ENCODE measurements at regions not wholly inside any gene's neighbourhood (a gene's known extent, or its start where the extent isn't known, plus 50 kb on each side); places are given as distances from the start of the nearest gene placed in this dataset.
"Not testable (repeated sequence)": the region's sequence is repeated elsewhere in the genome, so short reads cannot be mapped to it uniquely, and the experiment has no call there.

DNA sequence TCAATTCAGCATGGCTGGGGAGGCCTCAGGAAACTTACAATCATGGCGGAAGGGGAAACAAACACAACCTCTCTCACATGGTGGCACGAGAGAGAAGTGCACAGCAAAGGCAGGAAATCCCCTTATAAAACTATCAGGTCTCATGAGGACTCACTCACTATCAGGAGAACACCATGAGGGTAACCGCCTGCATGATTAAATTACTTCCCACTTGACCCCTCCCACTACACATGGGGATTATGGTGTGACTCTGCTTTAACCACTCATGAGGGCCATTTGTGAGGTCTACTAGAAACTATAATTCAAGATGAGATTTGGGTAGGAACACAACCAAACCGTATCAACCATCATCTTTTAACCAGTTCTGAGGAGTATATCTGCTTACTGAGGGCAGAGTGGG lies 387.4 kb upstream of the NFIA start (continued):
- TF ChIP-seq, protein P1, sequence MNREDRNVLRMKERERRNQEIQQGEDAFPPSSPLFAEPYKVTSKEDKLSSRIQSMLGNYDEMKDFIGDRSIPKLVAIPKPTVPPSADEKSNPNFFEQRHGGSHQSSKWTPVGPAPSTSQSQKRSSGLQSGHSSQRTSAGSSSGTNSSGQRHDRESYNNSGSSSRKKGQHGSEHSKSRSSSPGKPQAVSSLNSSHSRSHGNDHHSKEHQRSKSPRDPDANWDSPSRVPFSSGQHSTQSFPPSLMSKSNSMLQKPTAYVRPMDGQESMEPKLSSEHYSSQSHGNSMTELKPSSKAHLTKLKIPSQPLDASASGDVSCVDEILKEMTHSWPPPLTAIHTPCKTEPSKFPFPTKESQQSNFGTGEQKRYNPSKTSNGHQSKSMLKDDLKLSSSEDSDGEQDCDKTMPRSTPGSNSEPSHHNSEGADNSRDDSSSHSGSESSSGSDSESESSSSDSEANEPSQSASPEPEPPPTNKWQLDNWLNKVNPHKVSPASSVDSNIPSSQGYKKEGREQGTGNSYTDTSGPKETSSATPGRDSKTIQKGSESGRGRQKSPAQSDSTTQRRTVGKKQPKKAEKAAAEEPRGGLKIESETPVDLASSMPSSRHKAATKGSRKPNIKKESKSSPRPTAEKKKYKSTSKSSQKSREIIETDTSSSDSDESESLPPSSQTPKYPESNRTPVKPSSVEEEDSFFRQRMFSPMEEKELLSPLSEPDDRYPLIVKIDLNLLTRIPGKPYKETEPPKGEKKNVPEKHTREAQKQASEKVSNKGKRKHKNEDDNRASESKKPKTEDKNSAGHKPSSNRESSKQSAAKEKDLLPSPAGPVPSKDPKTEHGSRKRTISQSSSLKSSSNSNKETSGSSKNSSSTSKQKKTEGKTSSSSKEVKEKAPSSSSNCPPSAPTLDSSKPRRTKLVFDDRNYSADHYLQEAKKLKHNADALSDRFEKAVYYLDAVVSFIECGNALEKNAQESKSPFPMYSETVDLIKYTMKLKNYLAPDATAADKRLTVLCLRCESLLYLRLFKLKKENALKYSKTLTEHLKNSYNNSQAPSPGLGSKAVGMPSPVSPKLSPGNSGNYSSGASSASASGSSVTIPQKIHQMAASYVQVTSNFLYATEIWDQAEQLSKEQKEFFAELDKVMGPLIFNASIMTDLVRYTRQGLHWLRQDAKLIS (CRISPR knock-in tag; IDR thresholded peaks at IDR 0.05; ENCODE audit: borderline replicate concordance): no peak
- TF ChIP-seq, protein P2, sequence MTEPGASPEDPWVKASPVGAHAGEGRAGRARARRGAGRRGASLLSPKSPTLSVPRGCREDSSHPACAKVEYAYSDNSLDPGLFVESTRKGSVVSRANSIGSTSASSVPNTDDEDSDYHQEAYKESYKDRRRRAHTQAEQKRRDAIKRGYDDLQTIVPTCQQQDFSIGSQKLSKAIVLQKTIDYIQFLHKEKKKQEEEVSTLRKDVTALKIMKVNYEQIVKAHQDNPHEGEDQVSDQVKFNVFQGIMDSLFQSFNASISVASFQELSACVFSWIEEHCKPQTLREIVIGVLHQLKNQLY (CRISPR knock-in tag; IDR thresholded peaks at IDR 0.05): no peak
- TF ChIP-seq ZNF396 (CRISPR knock-in tag; IDR thresholded peaks at IDR 0.05; ENCODE audit: borderline replicate concordance) (no peak), NR3C1 (CRISPR knock-in tag; conservative IDR thresholded peaks at IDR 0.05; ENCODE audit: low read depth) (no peak), SP1 (CRISPR knock-in tag; conservative IDR thresholded peaks at IDR 0.05) (no peak)
- TF ChIP-seq, protein P3, sequence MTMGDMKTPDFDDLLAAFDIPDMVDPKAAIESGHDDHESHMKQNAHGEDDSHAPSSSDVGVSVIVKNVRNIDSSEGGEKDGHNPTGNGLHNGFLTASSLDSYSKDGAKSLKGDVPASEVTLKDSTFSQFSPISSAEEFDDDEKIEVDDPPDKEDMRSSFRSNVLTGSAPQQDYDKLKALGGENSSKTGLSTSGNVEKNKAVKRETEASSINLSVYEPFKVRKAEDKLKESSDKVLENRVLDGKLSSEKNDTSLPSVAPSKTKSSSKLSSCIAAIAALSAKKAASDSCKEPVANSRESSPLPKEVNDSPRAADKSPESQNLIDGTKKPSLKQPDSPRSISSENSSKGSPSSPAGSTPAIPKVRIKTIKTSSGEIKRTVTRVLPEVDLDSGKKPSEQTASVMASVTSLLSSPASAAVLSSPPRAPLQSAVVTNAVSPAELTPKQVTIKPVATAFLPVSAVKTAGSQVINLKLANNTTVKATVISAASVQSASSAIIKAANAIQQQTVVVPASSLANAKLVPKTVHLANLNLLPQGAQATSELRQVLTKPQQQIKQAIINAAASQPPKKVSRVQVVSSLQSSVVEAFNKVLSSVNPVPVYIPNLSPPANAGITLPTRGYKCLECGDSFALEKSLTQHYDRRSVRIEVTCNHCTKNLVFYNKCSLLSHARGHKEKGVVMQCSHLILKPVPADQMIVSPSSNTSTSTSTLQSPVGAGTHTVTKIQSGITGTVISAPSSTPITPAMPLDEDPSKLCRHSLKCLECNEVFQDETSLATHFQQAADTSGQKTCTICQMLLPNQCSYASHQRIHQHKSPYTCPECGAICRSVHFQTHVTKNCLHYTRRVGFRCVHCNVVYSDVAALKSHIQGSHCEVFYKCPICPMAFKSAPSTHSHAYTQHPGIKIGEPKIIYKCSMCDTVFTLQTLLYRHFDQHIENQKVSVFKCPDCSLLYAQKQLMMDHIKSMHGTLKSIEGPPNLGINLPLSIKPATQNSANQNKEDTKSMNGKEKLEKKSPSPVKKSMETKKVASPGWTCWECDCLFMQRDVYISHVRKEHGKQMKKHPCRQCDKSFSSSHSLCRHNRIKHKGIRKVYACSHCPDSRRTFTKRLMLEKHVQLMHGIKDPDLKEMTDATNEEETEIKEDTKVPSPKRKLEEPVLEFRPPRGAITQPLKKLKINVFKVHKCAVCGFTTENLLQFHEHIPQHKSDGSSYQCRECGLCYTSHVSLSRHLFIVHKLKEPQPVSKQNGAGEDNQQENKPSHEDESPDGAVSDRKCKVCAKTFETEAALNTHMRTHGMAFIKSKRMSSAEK (CRISPR knock-in tag; IDR thresholded peaks at IDR 0.05; ENCODE audit: borderline replicate concordance): no peak
- TF ChIP-seq, protein P4, sequence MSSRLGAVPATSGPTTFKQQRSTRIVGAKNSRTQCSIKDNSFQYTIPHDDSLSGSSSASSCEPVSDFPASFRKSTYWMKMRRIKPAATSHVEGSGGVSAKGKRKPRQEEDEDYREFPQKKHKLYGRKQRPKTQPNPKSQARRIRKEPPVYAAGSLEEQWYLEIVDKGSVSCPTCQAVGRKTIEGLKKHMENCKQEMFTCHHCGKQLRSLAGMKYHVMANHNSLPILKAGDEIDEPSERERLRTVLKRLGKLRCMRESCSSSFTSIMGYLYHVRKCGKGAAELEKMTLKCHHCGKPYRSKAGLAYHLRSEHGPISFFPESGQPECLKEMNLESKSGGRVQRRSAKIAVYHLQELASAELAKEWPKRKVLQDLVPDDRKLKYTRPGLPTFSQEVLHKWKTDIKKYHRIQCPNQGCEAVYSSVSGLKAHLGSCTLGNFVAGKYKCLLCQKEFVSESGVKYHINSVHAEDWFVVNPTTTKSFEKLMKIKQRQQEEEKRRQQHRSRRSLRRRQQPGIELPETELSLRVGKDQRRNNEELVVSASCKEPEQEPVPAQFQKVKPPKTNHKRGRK (CRISPR knock-in tag; IDR thresholded peaks at IDR 0.05; ENCODE audit: borderline replicate concordance): no peak

DNA sequence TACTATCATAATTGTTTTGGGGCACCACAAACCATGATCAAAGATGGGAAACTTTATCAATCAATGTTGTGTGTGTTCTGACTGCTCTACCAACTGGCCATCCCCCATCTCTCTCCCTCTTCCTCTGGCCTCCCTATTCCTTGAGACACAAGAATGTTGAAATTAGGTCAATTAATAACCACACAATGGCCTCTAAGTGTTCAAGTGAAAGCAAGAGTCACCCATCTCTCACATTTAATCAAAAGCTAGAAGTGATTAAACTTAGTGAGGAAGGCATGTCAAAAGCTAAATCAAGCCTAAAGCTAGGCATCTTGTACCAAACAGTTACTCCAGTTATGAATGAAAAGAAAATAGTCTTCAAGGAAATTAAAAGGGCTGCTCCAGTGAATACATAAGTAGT lies 390.3 kb upstream of the NFIA start:
- Mint-ChIP-seq H3K27ac (no peak overlapping the region), H3K36me3 (peaks cover 24% of the 10 kb centered on the region), H3K4me1 (peaks cover 5% of the 10 kb centered on the region; the same call in 1 of the 2 replicates), H3K9me3 (peaks cover 42% of the 10 kb centered on the region), H3K4me3 (no peak overlapping the region), H3K27me3 (ENCODE audit: low read depth) (no peaks in the 10 kb centered on the region; the same call in 1 of the 2 replicates)
- DNase-seq (ENCODE audit: low spot score): no peak
- ChIA-PET POLR2A (no interaction called here), CTCF (no interaction called here)
- no peak for ATAC-seq
- TF ChIP-seq, protein P5, sequence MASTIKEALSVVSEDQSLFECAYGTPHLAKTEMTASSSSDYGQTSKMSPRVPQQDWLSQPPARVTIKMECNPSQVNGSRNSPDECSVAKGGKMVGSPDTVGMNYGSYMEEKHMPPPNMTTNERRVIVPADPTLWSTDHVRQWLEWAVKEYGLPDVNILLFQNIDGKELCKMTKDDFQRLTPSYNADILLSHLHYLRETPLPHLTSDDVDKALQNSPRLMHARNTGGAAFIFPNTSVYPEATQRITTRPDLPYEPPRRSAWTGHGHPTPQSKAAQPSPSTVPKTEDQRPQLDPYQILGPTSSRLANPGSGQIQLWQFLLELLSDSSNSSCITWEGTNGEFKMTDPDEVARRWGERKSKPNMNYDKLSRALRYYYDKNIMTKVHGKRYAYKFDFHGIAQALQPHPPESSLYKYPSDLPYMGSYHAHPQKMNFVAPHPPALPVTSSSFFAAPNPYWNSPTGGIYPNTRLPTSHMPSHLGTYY (CRISPR knock-in tag; IDR thresholded peaks at IDR 0.05): no peak
- TF ChIP-seq TEAD4 (CRISPR knock-in tag; IDR thresholded peaks at IDR 0.05) (no peak), HMGA2 (CRISPR knock-in tag; IDR thresholded peaks at IDR 0.05) (no peak), FOXP1 (CRISPR knock-in tag; IDR thresholded peaks at IDR 0.05; ENCODE audit: borderline replicate concordance) (no peak)
- TF ChIP-seq, protein P6, sequence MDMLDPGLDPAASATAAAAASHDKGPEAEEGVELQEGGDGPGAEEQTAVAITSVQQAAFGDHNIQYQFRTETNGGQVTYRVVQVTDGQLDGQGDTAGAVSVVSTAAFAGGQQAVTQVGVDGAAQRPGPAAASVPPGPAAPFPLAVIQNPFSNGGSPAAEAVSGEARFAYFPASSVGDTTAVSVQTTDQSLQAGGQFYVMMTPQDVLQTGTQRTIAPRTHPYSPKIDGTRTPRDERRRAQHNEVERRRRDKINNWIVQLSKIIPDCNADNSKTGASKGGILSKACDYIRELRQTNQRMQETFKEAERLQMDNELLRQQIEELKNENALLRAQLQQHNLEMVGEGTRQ (CRISPR knock-in tag; IDR thresholded peaks at IDR 0.05): no peak
- TF ChIP-seq, protein P3 (CRISPR knock-in tag; IDR thresholded peaks at IDR 0.05; ENCODE audit: borderline replicate concordance): no peak

DNA sequence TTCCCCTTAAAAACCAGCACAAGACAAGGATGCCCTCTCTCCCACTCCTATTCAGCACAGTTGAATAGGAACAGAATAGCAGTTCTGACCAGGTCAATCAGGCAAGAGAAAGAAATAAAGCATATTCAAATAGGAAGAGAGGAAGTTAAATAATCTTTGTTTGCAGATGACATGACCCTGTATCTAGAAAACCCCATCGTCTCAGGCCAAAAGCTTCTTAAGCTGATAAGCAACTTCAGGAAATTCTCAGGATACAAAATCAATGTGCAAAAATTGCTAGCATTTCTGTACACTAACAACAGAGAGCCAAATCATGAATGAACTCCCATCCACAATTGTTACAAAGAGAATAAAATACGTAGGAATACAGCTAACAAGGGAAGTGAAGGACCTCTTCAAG lies 394.1 kb upstream of the NFIA start:
- H3K27ac Mint-ChIP-seq; H3K36me3 Mint-ChIP-seq; H3K4me3 Mint-ChIP-seq; CTCF ChIA-PET; ATAC-seq; H3K27me3 Mint-ChIP-seq (ENCODE audit: low read depth); H3K4me1 Mint-ChIP-seq; POLR2A ChIA-PET; DNase-seq (ENCODE audit: low spot score): not testable (repeated sequence)
- H3K9me3 Mint-ChIP-seq: peaks cover 46% of the 10 kb centered on the region
